Endodermal cell (in vitro differentiated cells): ENCODE measurements at regions not wholly inside any gene's neighbourhood (a gene's known extent, or its start where the extent isn't known, plus 50 kb on each side); places are given as distances from the start of the nearest gene placed in this dataset.
"Not testable (repeated sequence)": the region's sequence is repeated elsewhere in the genome, so short reads cannot be mapped to it uniquely, and the experiment has no call there.

Source experiments
- DNase-seq: peaks from one replicate; pipeline ENCODE4 v3.0.0-alpha.2; 2017
- H3K27ac ChIP-seq: 2 replicates; pipeline ENCODE4 v1.5.1; 2013; ENCODE audit warnings: mild to moderate bottlenecking, low read depth, low read length, moderate library complexity
- H3K27me3 ChIP-seq: 2 replicates; pipeline ENCODE4 v1.6.1; 2013; ENCODE audit warnings: mild to moderate bottlenecking, low read length, moderate library complexity; ENCODE audit not compliant: insufficient read depth, control insufficient read depth, poor library complexity, severe bottlenecking
- H3K36me3 ChIP-seq: 2 replicates; pipeline ENCODE4 v1.7.0; 2013; ENCODE audit warnings: mild to moderate bottlenecking, low read length, moderate library complexity; ENCODE audit not compliant: control insufficient read depth, insufficient read depth
- H3K4me1 ChIP-seq: one replicate; pipeline ENCODE4 v1.7.0; 2013; ENCODE audit warnings: low read length; ENCODE audit not compliant: control insufficient read depth, insufficient read depth
- H3K4me3 ChIP-seq: 2 replicates; pipeline ENCODE4 v1.5.1; 2013; ENCODE audit warnings: mild to moderate bottlenecking, low read length, moderate library complexity
- H3K9ac ChIP-seq: 2 replicates; pipeline ENCODE4 v1.6.1; 2013; ENCODE audit warnings: mild to moderate bottlenecking, low read length, moderate library complexity; ENCODE audit not compliant: poor library complexity, severe bottlenecking; ENCODE audit errors: extremely low read depth
- H3K9me3 ChIP-seq: 2 replicates; pipeline ENCODE4 v1.6.1; 2013; ENCODE audit warnings: mild to moderate bottlenecking, low read length, moderate library complexity; ENCODE audit not compliant: control insufficient read depth
- H3K27ac Mint-ChIP-seq: 2 replicates; pipeline ENCODE4 v1.8.0; 2020; ENCODE audit warnings: mixed read lengths
- H3K27me3 Mint-ChIP-seq: 2 replicates; pipeline ENCODE4 v1.8.0; 2021; ENCODE audit warnings: mild to moderate bottlenecking, mixed read lengths; ENCODE audit not compliant: insufficient read depth
- H3K36me3 Mint-ChIP-seq: 2 replicates; pipeline ENCODE4 v1.8.0; 2020; ENCODE audit warnings: low read depth, mixed read lengths
- H3K4me1 Mint-ChIP-seq: 2 replicates; pipeline ENCODE4 v1.8.0; 2020; ENCODE audit warnings: mixed read lengths
- H3K4me3 Mint-ChIP-seq: 2 replicates; pipeline ENCODE4 v1.8.0; 2020; ENCODE audit warnings: mild to moderate bottlenecking, moderate library complexity, mixed read lengths
- H3K9me3 Mint-ChIP-seq: 2 replicates; pipeline ENCODE4 v1.8.0; 2020; ENCODE audit warnings: mild to moderate bottlenecking, mixed read lengths
- CTCF ChIP-seq: fragments of 200-600 bp; sonication (generic); conservative IDR thresholded peaks from 2 replicates; pipeline ENCODE4 v1.5.0; 2021; ENCODE audit warnings: antibody characterized with exemption, mild to moderate bottlenecking
- WGBS, 2 experiments: methylation state at CpG; one replicate each; pipeline versions ENCODE4 v1.1.5 to v1.1.7; 2013; ENCODE audit warnings: missing lambda C conversion rate in 2 of 2, mixed read lengths in 1 of 2; ENCODE audit not compliant: insufficient coverage in 1 of 2, insufficient read length in 1 of 2; 5-methylcytosine and 5-hydroxymethylcytosine counted together

GRCh38 chr7:65796205-65796604 lies 76.7 kb upstream of the VKORC1L1 start:
- no peak for TF ChIP-seq CTCF
- no peak for DNase-seq
- Histone ChIP-seq H3K27ac (no peak overlapping the region), H3K9ac (no peak overlapping the region), H3K9me3 (no peaks in the 10 kb centered on the region), H3K36me3 (no peaks in the 10 kb centered on the region), H3K4me3 (no peak overlapping the region), H3K27me3 (no peaks in the 10 kb centered on the region), H3K4me1 (no peaks in the 10 kb centered on the region)
- 93 to 97% methylated on average over 3 to 4 of the region's 4 CpGs for WGBS, 2 experiments
- peaks cover 9% of the 10 kb centered on the region for H3K4me1 Mint-ChIP-seq
- no peaks in the 10 kb centered on the region for H3K36me3 Mint-ChIP-seq
- H3K27ac Mint-ChIP-seq, result no peak overlapping the region
- no peak overlapping the region for H3K4me3 Mint-ChIP-seq
- no peaks in the 10 kb centered on the region for H3K9me3 Mint-ChIP-seq
- H3K27me3 Mint-ChIP-seq, result no peaks in the 10 kb centered on the region

DNA sequence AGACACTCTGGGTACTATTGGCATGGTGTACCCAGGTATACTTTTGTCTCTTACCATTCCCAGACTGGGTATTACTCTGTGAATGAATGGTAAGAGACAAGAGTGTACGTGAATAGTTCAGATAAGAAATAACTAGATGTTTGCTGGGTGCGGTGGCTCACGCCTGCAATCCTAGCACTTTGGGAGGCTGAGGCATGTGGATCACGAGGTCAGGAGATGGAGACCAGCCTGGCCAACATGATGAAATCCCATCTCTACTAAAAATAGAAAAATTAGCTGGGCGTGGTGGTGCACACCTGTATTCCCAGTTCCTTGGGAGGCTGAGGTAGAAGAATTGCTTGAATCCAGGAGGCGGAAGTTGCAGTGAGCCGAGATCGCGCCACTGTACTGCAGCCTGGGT lies 75.8 kb upstream of the VKORC1L1 start:
- H3K9ac ChIP-seq, DNase-seq, H3K36me3 Mint-ChIP-seq, H3K9me3 ChIP-seq, H3K27me3 ChIP-seq, H3K27ac Mint-ChIP-seq, H3K4me1 ChIP-seq, H3K36me3 ChIP-seq, H3K4me3 ChIP-seq, H3K9me3 Mint-ChIP-seq, H3K27ac ChIP-seq, H3K4me3 Mint-ChIP-seq, H3K4me1 Mint-ChIP-seq, H3K27me3 Mint-ChIP-seq: not testable (repeated sequence)
- WGBS, 2 experiments, result 95 to 96% methylated on average over 4 to 9 of the region's 9 CpGs

GRCh38 chr7:65797566-65797965 lies 75.3 kb upstream of the VKORC1L1 start:
- DNase-seq, H3K27ac ChIP-seq, H3K4me3 Mint-ChIP-seq, H3K27ac Mint-ChIP-seq, H3K4me1 ChIP-seq, H3K9me3 Mint-ChIP-seq, H3K9me3 ChIP-seq, H3K9ac ChIP-seq, H3K36me3 Mint-ChIP-seq, H3K27me3 ChIP-seq, H3K36me3 ChIP-seq, H3K4me3 ChIP-seq, H3K4me1 Mint-ChIP-seq, H3K27me3 Mint-ChIP-seq: not testable (repeated sequence)
- 96 to 100% methylated on average over 5 of the region's 5 CpGs for WGBS, 2 experiments

GRCh38 chr7:65798111-65799075 lies 74.5 kb upstream of the VKORC1L1 start:
- Histone ChIP-seq H3K4me1 (no peaks in the 10 kb centered on the region), H3K4me3 (no peak overlapping the region), H3K27me3 (no peaks in the 10 kb centered on the region), H3K9ac (no peak overlapping the region), H3K9me3 (no peaks in the 10 kb centered on the region), H3K27ac (no peak overlapping the region), H3K36me3 (no peaks in the 10 kb centered on the region)
- no peaks in the 10 kb centered on the region for H3K36me3 Mint-ChIP-seq
- no peak for DNase-seq
- H3K27ac Mint-ChIP-seq, result no peak overlapping the region
- peaks cover 9% of the 10 kb centered on the region for H3K4me1 Mint-ChIP-seq
- no peak overlapping the region for H3K4me3 Mint-ChIP-seq
- 93 to 96% methylated on average over 3 to 5 of the region's 5 CpGs for WGBS, 2 experiments
- no peaks in the 10 kb centered on the region for H3K9me3 Mint-ChIP-seq
- no peaks in the 10 kb centered on the region for H3K27me3 Mint-ChIP-seq
- no peak for TF ChIP-seq CTCF

DNA sequence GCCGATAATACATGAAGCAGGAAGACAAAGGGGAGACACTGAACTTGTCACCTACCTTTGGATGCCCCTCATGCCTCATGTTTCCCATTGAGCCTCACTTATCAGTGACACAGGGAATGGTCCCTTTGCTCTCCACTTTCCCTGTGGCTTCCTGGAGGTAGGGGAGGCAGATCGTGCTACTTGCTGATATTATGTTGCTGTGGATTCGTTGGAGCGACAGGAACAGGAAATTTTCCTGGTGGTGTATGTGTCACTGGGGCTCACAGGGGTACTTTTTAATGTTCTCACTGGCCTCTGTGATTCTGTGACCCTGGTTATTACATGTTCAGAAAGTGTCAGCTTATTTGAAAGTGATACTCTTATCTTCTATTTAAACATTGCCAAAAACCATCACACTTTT lies 72.7 kb upstream of the VKORC1L1 start:
- not testable (repeated sequence) for H3K27ac Mint-ChIP-seq, H3K9ac ChIP-seq, H3K4me3 Mint-ChIP-seq, H3K36me3 Mint-ChIP-seq, DNase-seq, H3K4me1 Mint-ChIP-seq, H3K36me3 ChIP-seq, H3K4me1 ChIP-seq, H3K4me3 ChIP-seq, H3K27ac ChIP-seq, H3K9me3 ChIP-seq, H3K27me3 ChIP-seq, H3K9me3 Mint-ChIP-seq, H3K27me3 Mint-ChIP-seq
- 56 to 84% methylated on average over 1 to 4 of the region's 4 CpGs for WGBS, 2 experiments
